ENCODE measurements at regions not wholly inside any gene's neighbourhood (a gene's known extent, or its start where the extent isn't known, plus 50 kb on each side); places are given as distances from the start of the nearest gene placed in this dataset.

- TF ChIP-seq POLR2A (IDR thresholded peaks at IDR 0.05; ENCODE audit: extremely low read depth, insufficient read length), result no peak
- TF ChIP-seq MYC (IDR thresholded peaks at IDR 0.05; ENCODE audit: low read depth, low read length), result no peak
- TF ChIP-seq CTCF (IDR thresholded peaks at IDR 0.05; ENCODE audit: low read depth, low read length), result no peak
- no peak for TF ChIP-seq MAX (IDR thresholded peaks at IDR 0.05; ENCODE audit: low read depth, low read length)
- no peak overlapping the region for H3K4me3 ChIP-seq (ENCODE audit: low read depth, low read length)
- DNase-seq (ENCODE audit: low read depth), result no peak
These were observed 96.8 kb downstream of the SNRPN start for GRCh38 chr15:25051399-25052154.

GRCh38 chr15:25052191-25052999 lies 97.6 kb downstream of the SNRPN start:
- TF ChIP-seq MYC (IDR thresholded peaks at IDR 0.05; ENCODE audit: low read depth, low read length), result no peak
- TF ChIP-seq MAX (IDR thresholded peaks at IDR 0.05; ENCODE audit: low read depth, low read length), result no peak
- no peak for TF ChIP-seq CTCF (IDR thresholded peaks at IDR 0.05; ENCODE audit: low read depth, low read length)
- no peak for TF ChIP-seq POLR2A (IDR thresholded peaks at IDR 0.05; ENCODE audit: extremely low read depth, insufficient read length)
- H3K4me3 ChIP-seq (ENCODE audit: low read depth, low read length), result no peak overlapping the region

GRCh38 chr15:25053000-25053815 lies 98.4 kb downstream of the SNRPN start:
- DNase-seq (ENCODE audit: low read depth), result no peak
- TF ChIP-seq MAX (IDR thresholded peaks at IDR 0.05; ENCODE audit: low read depth, low read length) (no peak), MYC (IDR thresholded peaks at IDR 0.05; ENCODE audit: low read depth, low read length) (no peak), POLR2A (IDR thresholded peaks at IDR 0.05; ENCODE audit: extremely low read depth, insufficient read length) (no peak), CTCF (IDR thresholded peaks at IDR 0.05; ENCODE audit: low read depth, low read length) (no peak)

More at GRCh38 chr15:25052191-25052999, 97.6 kb downstream of the SNRPN start:
- DNase-seq (ENCODE audit: low read depth), result no peak

GRCh38 chr15:25054329-25054728 lies 99.5 kb downstream of the SNRPN start:
- TF ChIP-seq MYC (IDR thresholded peaks at IDR 0.05; ENCODE audit: low read depth, low read length), result no peak
- TF ChIP-seq MAX (IDR thresholded peaks at IDR 0.05; ENCODE audit: low read depth, low read length), result no peak
- TF ChIP-seq CTCF (IDR thresholded peaks at IDR 0.05; ENCODE audit: low read depth, low read length), result no peak
- no peak for TF ChIP-seq POLR2A (IDR thresholded peaks at IDR 0.05; ENCODE audit: extremely low read depth, insufficient read length)
- H3K4me3 ChIP-seq (ENCODE audit: low read depth, low read length), result no peak overlapping the region
- DNase-seq (ENCODE audit: low read depth), result no peak

More at GRCh38 chr15:25053000-25053815, 98.4 kb downstream of the SNRPN start:
- H3K4me3 ChIP-seq (ENCODE audit: low read depth, low read length), result no peak overlapping the region

GRCh38 chr15:25054943-25055342 lies 100.2 kb downstream of the SNRPN start:
- H3K4me3 ChIP-seq (ENCODE audit: low read depth, low read length), result no peak overlapping the region
- TF ChIP-seq MAX (IDR thresholded peaks at IDR 0.05; ENCODE audit: low read depth, low read length), result no peak
- no peak for TF ChIP-seq POLR2A (IDR thresholded peaks at IDR 0.05; ENCODE audit: extremely low read depth, insufficient read length)
- no peak for TF ChIP-seq MYC (IDR thresholded peaks at IDR 0.05; ENCODE audit: low read depth, low read length)
- TF ChIP-seq CTCF (IDR thresholded peaks at IDR 0.05; ENCODE audit: low read depth, low read length), result no peak

More at GRCh38 chr15:25054943-25055342, 100.2 kb downstream of the SNRPN start:
- DNase-seq (ENCODE audit: low read depth), result no peak

All from NB4 (cell line).